ENCODE measurements at regions not wholly inside any gene's neighbourhood (a gene's known extent, or its start where the extent isn't known, plus 50 kb on each side); places are given as distances from the start of the nearest gene placed in this dataset.

- TF ChIP-seq, protein P1, sequence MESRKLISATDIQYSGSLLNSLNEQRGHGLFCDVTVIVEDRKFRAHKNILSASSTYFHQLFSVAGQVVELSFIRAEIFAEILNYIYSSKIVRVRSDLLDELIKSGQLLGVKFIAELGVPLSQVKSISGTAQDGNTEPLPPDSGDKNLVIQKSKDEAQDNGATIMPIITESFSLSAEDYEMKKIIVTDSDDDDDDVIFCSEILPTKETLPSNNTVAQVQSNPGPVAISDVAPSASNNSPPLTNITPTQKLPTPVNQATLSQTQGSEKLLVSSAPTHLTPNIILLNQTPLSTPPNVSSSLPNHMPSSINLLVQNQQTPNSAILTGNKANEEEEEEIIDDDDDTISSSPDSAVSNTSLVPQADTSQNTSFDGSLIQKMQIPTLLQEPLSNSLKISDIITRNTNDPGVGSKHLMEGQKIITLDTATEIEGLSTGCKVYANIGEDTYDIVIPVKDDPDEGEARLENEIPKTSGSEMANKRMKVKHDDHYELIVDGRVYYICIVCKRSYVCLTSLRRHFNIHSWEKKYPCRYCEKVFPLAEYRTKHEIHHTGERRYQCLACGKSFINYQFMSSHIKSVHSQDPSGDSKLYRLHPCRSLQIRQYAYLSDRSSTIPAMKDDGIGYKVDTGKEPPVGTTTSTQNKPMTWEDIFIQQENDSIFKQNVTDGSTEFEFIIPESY (IDR thresholded peaks at IDR 0.05), result no peak
- TF ChIP-seq ZNF274 (IDR thresholded peaks at IDR 0.05; ENCODE audit: insufficient read depth, insufficient read length), result no peak
- no peak for TF ChIP-seq CBX5 (IDR thresholded peaks at IDR 0.05; ENCODE audit: low read depth)
- TF ChIP-seq CREM (IDR thresholded peaks at IDR 0.05; ENCODE audit: low read depth), result no peak
- TF ChIP-seq, protein P2, sequence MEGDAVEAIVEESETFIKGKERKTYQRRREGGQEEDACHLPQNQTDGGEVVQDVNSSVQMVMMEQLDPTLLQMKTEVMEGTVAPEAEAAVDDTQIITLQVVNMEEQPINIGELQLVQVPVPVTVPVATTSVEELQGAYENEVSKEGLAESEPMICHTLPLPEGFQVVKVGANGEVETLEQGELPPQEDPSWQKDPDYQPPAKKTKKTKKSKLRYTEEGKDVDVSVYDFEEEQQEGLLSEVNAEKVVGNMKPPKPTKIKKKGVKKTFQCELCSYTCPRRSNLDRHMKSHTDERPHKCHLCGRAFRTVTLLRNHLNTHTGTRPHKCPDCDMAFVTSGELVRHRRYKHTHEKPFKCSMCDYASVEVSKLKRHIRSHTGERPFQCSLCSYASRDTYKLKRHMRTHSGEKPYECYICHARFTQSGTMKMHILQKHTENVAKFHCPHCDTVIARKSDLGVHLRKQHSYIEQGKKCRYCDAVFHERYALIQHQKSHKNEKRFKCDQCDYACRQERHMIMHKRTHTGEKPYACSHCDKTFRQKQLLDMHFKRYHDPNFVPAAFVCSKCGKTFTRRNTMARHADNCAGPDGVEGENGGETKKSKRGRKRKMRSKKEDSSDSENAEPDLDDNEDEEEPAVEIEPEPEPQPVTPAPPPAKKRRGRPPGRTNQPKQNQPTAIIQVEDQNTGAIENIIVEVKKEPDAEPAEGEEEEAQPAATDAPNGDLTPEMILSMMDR (IDR thresholded peaks at IDR 0.05 in 2 of 3, conservative IDR thresholded peaks at IDR 0.05 in 1 of 3; ENCODE audit: control insufficient read depth in 2 of 3, extremely low read depth in 1 of 3, insufficient read depth in 1 of 3, low read depth in 3 of 3, low read length in 3 of 3), result no peak
- TF ChIP-seq HDAC2 (IDR thresholded peaks at IDR 0.05), result no peak
- TF ChIP-seq ESRRA (IDR thresholded peaks at IDR 0.05; ENCODE audit: low read length), result no peak
- TF ChIP-seq MYC (IDR thresholded peaks at IDR 0.05; ENCODE audit: insufficient read depth, insufficient read length, insufficient replicate concordance, low read length, severe bottlenecking), result no peak
- TF ChIP-seq IRF5 (IDR thresholded peaks at IDR 0.05; ENCODE audit: borderline replicate concordance), result no peak
- TF ChIP-seq RAD51 (IDR thresholded peaks at IDR 0.05), result no peak
- TF ChIP-seq POU2F2 (IDR thresholded peaks at IDR 0.05; ENCODE audit: borderline replicate concordance, low read depth, low read length), result no peak
These were observed 206.4 kb upstream of the NCKAP5 start (continued) for GRCh38 chr2:133774654-133775015.

All from GM12878 (cell line).